ENCODE measurements at regions not wholly inside any gene's neighbourhood (a gene's known extent, or its start where the extent isn't known, plus 50 kb on each side); places are given as distances from the start of the nearest gene placed in this dataset.

DNA sequence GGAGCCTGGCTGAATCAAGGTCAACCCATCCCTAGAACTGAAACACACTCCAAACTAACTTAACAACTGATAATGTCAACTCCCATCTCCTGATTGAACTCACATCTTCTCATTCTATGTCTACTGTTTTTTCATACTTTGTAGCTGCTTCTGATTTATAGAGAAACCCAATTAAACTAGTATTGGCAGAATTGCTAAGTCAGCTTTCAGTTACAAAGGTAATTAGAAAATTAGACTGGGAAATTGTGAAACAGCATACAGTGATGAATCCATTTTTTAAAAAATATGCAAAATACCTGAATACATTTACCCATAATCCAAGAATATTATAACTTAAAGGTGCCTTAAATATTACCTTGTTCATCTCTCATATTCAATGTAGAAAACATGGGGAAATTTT lies 535.2 kb upstream of the CLINT1 start:
- TF ChIP-seq POLR2A (IDR thresholded peaks at IDR 0.05; ENCODE audit: low read depth, low read length) (no peak), TAF1 (IDR thresholded peaks at IDR 0.05; ENCODE audit: borderline replicate concordance, low read depth, low read length) (no peak)

All from GM12892 (cell line).